GM18526 (cell line): ENCODE measurements at regions not wholly inside any gene's neighbourhood (a gene's known extent, or its start where the extent isn't known, plus 50 kb on each side); places are given as distances from the start of the nearest gene placed in this dataset.

ENCODE experiments used
- POLR2A ChIP-seq: IDR thresholded peaks from 3 replicates; pipeline ENCODE4 v1.6.1; 2011; ENCODE audit not compliant: insufficient read length; ENCODE audit errors: extremely low read depth

- no peak for TF ChIP-seq POLR2A
These were observed 295.3 kb upstream of the SULF2 start for GRCh38 chr20:48080583-48080982.

GRCh38 chr20:48079028-48079427, 293.7 kb upstream of the SULF2 start:
- no peak for TF ChIP-seq POLR2A

GRCh38 chr20:48076747-48077146, 291.5 kb upstream of the SULF2 start:
- no peak for TF ChIP-seq POLR2A

- no peak for TF ChIP-seq POLR2A
These were observed 291.0 kb upstream of the SULF2 start for GRCh38 chr20:48076247-48076646.

GRCh38 chr20:48075591-48076174, 290.4 kb upstream of the SULF2 start:
- no peak for TF ChIP-seq POLR2A

- no peak for TF ChIP-seq POLR2A
These were observed 285.8 kb upstream of the SULF2 start for GRCh38 chr20:48070991-48071652.

- TF ChIP-seq POLR2A, result no peak
These were observed 284.3 kb upstream of the SULF2 start for GRCh38 chr20:48069596-48069995.

GRCh38 chr20:48066851-48067250, 281.6 kb upstream of the SULF2 start:
- no peak for TF ChIP-seq POLR2A

- no peak for TF ChIP-seq POLR2A
These were observed 281.0 kb upstream of the SULF2 start for GRCh38 chr20:48066246-48066645.

- TF ChIP-seq POLR2A, result no peak
These were observed 280.6 kb upstream of the SULF2 start for GRCh38 chr20:48065833-48066232.

- no peak for TF ChIP-seq POLR2A
These were observed 279.6 kb upstream of the SULF2 start for GRCh38 chr20:48064929-48065328.

GRCh38 chr20:48060841-48061720, 275.8 kb upstream of the SULF2 start:
- no peak for TF ChIP-seq POLR2A

- TF ChIP-seq POLR2A, result no peak
These were observed 273.6 kb upstream of the SULF2 start for GRCh38 chr20:48058611-48059559.

GRCh38 chr20:48057739-48058138, 272.5 kb upstream of the SULF2 start:
- no peak for TF ChIP-seq POLR2A

- no peak for TF ChIP-seq POLR2A
These were observed 272.0 kb upstream of the SULF2 start for GRCh38 chr20:48057251-48057650.
